Neuronal stem cell (in vitro differentiated cells): ENCODE measurements at regions not wholly inside any gene's neighbourhood (a gene's known extent, or its start where the extent isn't known, plus 50 kb on each side); places are given as distances from the start of the nearest gene placed in this dataset.
A peak's percentile ranks its signal among the peaks of the same experiment; 100 is the strongest.

Source experiments
- DNase-seq: peaks from one replicate; pipeline ENCODE4 v3.0.0-alpha.2; 2013; ENCODE audit warnings: low spot score
- H2AFZ ChIP-seq: one replicate; pipeline ENCODE4 v1.6.1; 2013; ENCODE audit warnings: mild to moderate bottlenecking, low read length, inconsistent platforms
- H2AK5ac ChIP-seq: 2 replicates; pipeline ENCODE4 v1.6.1; 2013; ENCODE audit warnings: low read depth, mild to moderate bottlenecking, inconsistent platforms, low read length, moderate library complexity, mixed read lengths
- H2BK120ac ChIP-seq: 2 replicates; pipeline ENCODE4 v1.6.1; 2013; ENCODE audit warnings: low read depth, mild to moderate bottlenecking, inconsistent platforms, low read length, moderate library complexity, mixed read lengths
- H2BK12ac ChIP-seq: one replicate; pipeline ENCODE4 v1.6.1; 2013; ENCODE audit warnings: low read length, inconsistent platforms
- H2BK15ac ChIP-seq: 2 replicates; pipeline ENCODE4 v1.6.1; 2013; ENCODE audit warnings: mild to moderate bottlenecking, low read length, inconsistent platforms, mixed read lengths
- H2BK5ac ChIP-seq: one replicate; pipeline ENCODE4 v1.6.1; 2013; ENCODE audit warnings: inconsistent platforms, mild to moderate bottlenecking, low read length, moderate library complexity
- H3K14ac ChIP-seq: one replicate; pipeline ENCODE4 v1.6.1; 2013; ENCODE audit warnings: low read length, inconsistent platforms
- H3K18ac ChIP-seq: 2 replicates; pipeline ENCODE4 v1.6.1; 2013; ENCODE audit warnings: low read length, inconsistent platforms
- H3K23ac ChIP-seq: 2 replicates; pipeline ENCODE4 v1.6.1; 2013; ENCODE audit warnings: low read depth, mild to moderate bottlenecking, mixed read lengths, low read length, inconsistent platforms; ENCODE audit not compliant: poor library complexity
- H3K27ac ChIP-seq: replicated peaks from 3 replicates; pipeline ENCODE4 v1.5.1; 2013; ENCODE audit warnings: low read length, inconsistent platforms
- H3K27me3 ChIP-seq, 3 experiments: 2 replicates each; pipeline ENCODE4 v1.6.1; 2013; ENCODE audit warnings: low read length in 3 of 3, mild to moderate bottlenecking in 2 of 3, inconsistent platforms in 1 of 3, low read depth in 1 of 3, mixed read lengths in 1 of 3, moderate library complexity in 1 of 3; ENCODE audit not compliant: control insufficient read depth in 3 of 3, insufficient read depth in 3 of 3
- H3K36me3 ChIP-seq, 2 donors: replicated peaks in 1 of 2; 2 replicates each; pipeline ENCODE4 v1.6.1; 2013; ENCODE audit warnings: low read length in 2 of 2; ENCODE audit not compliant: control insufficient read depth in 2 of 2, insufficient read depth in 2 of 2
- H3K4ac ChIP-seq: 2 replicates; pipeline ENCODE4 v1.6.1; 2013; ENCODE audit warnings: inconsistent platforms, mild to moderate bottlenecking, low read length, moderate library complexity
- H3K4me1 ChIP-seq, 2 donors: 1 replicate in 1 of 2; 2 replicates in 1 of 2; pipeline ENCODE4 v1.6.1; 2013; ENCODE audit warnings: low read length in 2 of 2, low read depth in 1 of 2; ENCODE audit not compliant: control insufficient read depth in 2 of 2, insufficient read depth in 1 of 2
- H3K4me2 ChIP-seq: one replicate; pipeline ENCODE4 v1.6.1; 2013; ENCODE audit warnings: mild to moderate bottlenecking, low read length, inconsistent platforms; ENCODE audit not compliant: insufficient read depth, poor library complexity, severe bottlenecking
- H3K4me3 ChIP-seq, 2 donors: 2 replicates each; pipeline ENCODE4 v1.5.1; 2013; ENCODE audit warnings: low read length in 2 of 2, mild to moderate bottlenecking in 2 of 2, inconsistent platforms in 1 of 2, moderate library complexity in 1 of 2
- H3K79me1 ChIP-seq: one replicate; pipeline ENCODE4 v1.6.1; 2013; ENCODE audit warnings: low read depth, mild to moderate bottlenecking, inconsistent platforms, low read length, moderate library complexity
- H3K9ac ChIP-seq: one replicate; pipeline ENCODE4 v1.6.1; 2013; ENCODE audit warnings: mild to moderate bottlenecking, low read depth, low read length, inconsistent platforms; ENCODE audit not compliant: poor library complexity
- H3K9me3 ChIP-seq, 2 donors: replicated peaks in 1 of 2; 2 replicates each; pipeline versions ENCODE3 to v1.6.1; 2013; ENCODE audit warnings: low read length in 2 of 2, mild to moderate bottlenecking in 2 of 2, inconsistent platforms in 1 of 2, low read depth in 1 of 2, mixed read lengths in 1 of 2, moderate library complexity in 1 of 2; ENCODE audit not compliant: control insufficient read depth in 2 of 2, insufficient read depth in 1 of 2
- H4K8ac ChIP-seq: one replicate; pipeline ENCODE4 v1.6.1; 2013; ENCODE audit warnings: low read depth, mild to moderate bottlenecking, inconsistent platforms, low read length, moderate library complexity
- H4K91ac ChIP-seq: one replicate; pipeline ENCODE4 v1.6.1; 2013; ENCODE audit warnings: low read length, low read depth, mild to moderate bottlenecking, inconsistent platforms; ENCODE audit not compliant: poor library complexity
- WGBS, 2 donors: extraction: QIAGEN DNeasy Blood & Tissue Kit; methylation state at CpG; one replicate each; pipeline ENCODE4 v1.1.7; 2013; ENCODE audit warnings: missing lambda C conversion rate in 2 of 2, mixed read lengths in 1 of 2; ENCODE audit not compliant: insufficient read length in 2 of 2, insufficient replicate concordance in 1 of 2; ENCODE audit errors: extremely low coverage in 2 of 2; 5-methylcytosine and 5-hydroxymethylcytosine counted together

GRCh38 chr5:166331521-166331920, 1959.9 kb upstream of the WWC1 start:
- Histone ChIP-seq H3K23ac (no peak overlapping the region), H2BK12ac (no peak overlapping the region), H4K8ac (no peak overlapping the region), H3K4ac (no peak overlapping the region), H3K27ac (no peak overlapping the region), H3K14ac (no peak overlapping the region), H3K36me3 (no peaks in the 10 kb centered on the region), H2AK5ac (no peak overlapping the region), H2BK120ac (no peak overlapping the region), H3K9me3 (no peaks in the 10 kb centered on the region), H2BK5ac (no peak overlapping the region), H4K91ac (no peak overlapping the region), H3K18ac (no peak overlapping the region), H3K27me3 (no peaks in the 10 kb centered on the region), H3K4me2 (no peak overlapping the region), H3K4me1 (peaks cover 0 to 2% of the 10 kb centered on the region in 2 donors), H3K79me1 (no peaks in the 10 kb centered on the region), H2BK15ac (no peak overlapping the region), H3K9ac (no peak overlapping the region), H3K4me3 (no peak overlapping the region), H2AFZ (no peak overlapping the region)
- no peak for DNase-seq
- WGBS, 2 donors = no CpG with 5 or more reads among the region's 4 CpGs

GRCh38 chr5:166338801-166339200, 1952.6 kb upstream of the WWC1 start:
- DNase-seq = no peak
- Histone ChIP-seq H3K23ac (no peak overlapping the region), H3K79me1 (no peaks in the 10 kb centered on the region), H2BK12ac (no peak overlapping the region), H3K14ac (no peak overlapping the region), H2AFZ (no peak overlapping the region), H3K4me1 (peaks cover 1 to 12% of the 10 kb centered on the region in 2 donors), H3K27ac (no peak overlapping the region), H4K91ac (no peak overlapping the region), H2BK120ac (no peak overlapping the region), H3K27me3 (no peaks in the 10 kb centered on the region), H2BK15ac (no peak overlapping the region), H3K18ac (no peak overlapping the region), H3K4me2 (no peak overlapping the region), H2BK5ac (no peak overlapping the region), H3K9ac (no peak overlapping the region), H4K8ac (no peak overlapping the region), H3K9me3 (no peaks in the 10 kb centered on the region), H2AK5ac (no peak overlapping the region), H3K4ac (no peak overlapping the region), H3K36me3 (no peaks in the 10 kb centered on the region), H3K4me3 (no peak overlapping the region)
- WGBS, 2 donors = no CpG with 5 or more reads among the region's 6 CpGs

GRCh38 chr5:166340039-166340438, 1951.4 kb upstream of the WWC1 start:
- no peak overlapping the region for H3K14ac ChIP-seq
- no peak for DNase-seq
- WGBS, 2 donors = no CpG with 5 or more reads among the region's 1 CpG

GRCh38 chr5:166341740-166342337, 1949.6 kb upstream of the WWC1 start:
- H2BK5ac ChIP-seq = no peak overlapping the region
- H2BK15ac ChIP-seq = no peak overlapping the region
- H2BK12ac ChIP-seq = no peak overlapping the region
- no peak overlapping the region for H3K27ac ChIP-seq
- H3K9ac ChIP-seq = no peak overlapping the region
- peaks cover 1 to 16% of the 10 kb centered on the region in 2 donors for H3K4me1 ChIP-seq
- no peak overlapping the region for H4K91ac ChIP-seq
- H4K8ac ChIP-seq = no peak overlapping the region
- H3K36me3 ChIP-seq = no peaks in the 10 kb centered on the region
- WGBS, 2 donors = no CpG with 5 or more reads among the region's 5 CpGs
- no peak overlapping the region for H3K23ac ChIP-seq
- no peak overlapping the region for H3K14ac ChIP-seq
- H3K4me3 ChIP-seq = no peak overlapping the region
- no peaks in the 10 kb centered on the region for H3K79me1 ChIP-seq
- no peaks in the 10 kb centered on the region for H3K27me3 ChIP-seq
- DNase-seq = no peak
- H3K4ac ChIP-seq = no peak overlapping the region
- H2AK5ac ChIP-seq = no peak overlapping the region
- H3K9me3 ChIP-seq = no peaks in the 10 kb centered on the region
- H2BK120ac ChIP-seq = no peak overlapping the region
- peak overlapping the region; percentile 0 for H2AFZ ChIP-seq
- no peak overlapping the region for H3K18ac ChIP-seq
- no peak overlapping the region for H3K4me2 ChIP-seq

More at GRCh38 chr5:166340039-166340438, 1951.4 kb upstream of the WWC1 start:
- H3K9ac ChIP-seq = no peak overlapping the region
- H3K23ac ChIP-seq = no peak overlapping the region
- no peaks in the 10 kb centered on the region for H3K36me3 ChIP-seq
- H3K79me1 ChIP-seq = no peaks in the 10 kb centered on the region
- no peak overlapping the region for H3K4ac ChIP-seq
- H3K4me3 ChIP-seq = no peak overlapping the region
- no peaks in the 10 kb centered on the region for H3K27me3 ChIP-seq
- no peak overlapping the region for H2BK15ac ChIP-seq
- no peak overlapping the region for H2BK12ac ChIP-seq
- no peak overlapping the region for H2BK5ac ChIP-seq
- H2AK5ac ChIP-seq = no peak overlapping the region
- no peak overlapping the region for H4K8ac ChIP-seq
- H3K4me2 ChIP-seq = no peak overlapping the region
- H3K4me1 ChIP-seq = peaks cover 1 to 16% of the 10 kb centered on the region in 2 donors
- no peak overlapping the region for H2BK120ac ChIP-seq
- no peaks in the 10 kb centered on the region for H3K9me3 ChIP-seq
- H3K18ac ChIP-seq = no peak overlapping the region
- H3K27ac ChIP-seq = no peak overlapping the region
- no peak overlapping the region for H4K91ac ChIP-seq
- no peak overlapping the region for H2AFZ ChIP-seq
